H9 (cell line): ENCODE measurements at regions not wholly inside any gene's neighbourhood (a gene's known extent, or its start where the extent isn't known, plus 50 kb on each side); places are given as distances from the start of the nearest gene placed in this dataset.

ENCODE experiments used
- DNase-seq: peaks from one replicate; pipeline ENCODE4 v3.0.0-alpha.2; 2017
- H2AFZ ChIP-seq: one replicate; pipeline ENCODE4 v1.6.1; 2013; ENCODE audit warnings: mild to moderate bottlenecking, low read length, control low read depth, moderate library complexity
- H2AK5ac ChIP-seq: 2 replicates; pipeline ENCODE4 v1.6.1; 2013; ENCODE audit warnings: low read length, control low read depth, mixed read lengths; ENCODE audit not compliant: insufficient read length
- H2BK120ac ChIP-seq: one replicate; pipeline ENCODE4 v1.6.1; 2013; ENCODE audit warnings: low read depth, mild to moderate bottlenecking, low read length, control low read depth, inconsistent platforms; ENCODE audit not compliant: poor library complexity, severe bottlenecking
- H2BK12ac ChIP-seq: 2 replicates; pipeline ENCODE4 v1.6.1; 2013; ENCODE audit warnings: low read length, control low read depth, mixed read lengths, low read depth; ENCODE audit not compliant: insufficient read length
- H2BK15ac ChIP-seq: 2 replicates; pipeline ENCODE4 v1.6.1; 2013; ENCODE audit warnings: low read depth, low read length, control low read depth
- H2BK20ac ChIP-seq: one replicate; pipeline ENCODE4 v1.6.1; 2013; ENCODE audit warnings: low read depth, mild to moderate bottlenecking, low read length, control low read depth, inconsistent platforms; ENCODE audit not compliant: poor library complexity, severe bottlenecking
- H2BK5ac ChIP-seq: 2 replicates; pipeline ENCODE4 v1.6.1; 2013; ENCODE audit warnings: low read length, control low read depth, mixed read lengths; ENCODE audit not compliant: insufficient read length
- H3K14ac ChIP-seq: 2 replicates; pipeline ENCODE4 v1.6.1; 2013; ENCODE audit warnings: low read length, control low read depth; ENCODE audit not compliant: insufficient read depth
- H3K18ac ChIP-seq: 2 replicates; pipeline ENCODE4 v1.6.1; 2013; ENCODE audit warnings: low read depth, mild to moderate bottlenecking, mixed read lengths, low read length, control low read depth; ENCODE audit not compliant: insufficient read length
- H3K23ac ChIP-seq: 2 replicates; pipeline ENCODE4 v1.6.1; 2013; ENCODE audit warnings: low read length, control low read depth, mixed read lengths, low read depth; ENCODE audit not compliant: insufficient read length
- H3K23me2 ChIP-seq: 2 replicates; pipeline ENCODE4 v1.6.1; 2013; ENCODE audit warnings: low read depth, mild to moderate bottlenecking, mixed read lengths, low read length, control low read depth; ENCODE audit not compliant: insufficient read length, poor library complexity, severe bottlenecking
- H3K27ac ChIP-seq: 2 replicates; pipeline ENCODE4 v1.5.1; 2013; ENCODE audit warnings: low read length, control low read depth, mixed read lengths, low read depth; ENCODE audit not compliant: insufficient read length
- H3K27me3 ChIP-seq: 2 replicates; pipeline ENCODE4 v1.6.1; 2013; ENCODE audit warnings: low read length, control low read depth, inconsistent platforms; ENCODE audit not compliant: insufficient read depth
- H3K4ac ChIP-seq: 2 replicates; pipeline ENCODE4 v1.6.1; 2013; ENCODE audit warnings: low read depth, mild to moderate bottlenecking, control low read depth, inconsistent platforms, low read length, moderate library complexity
- H3K4me1 ChIP-seq: 2 replicates; pipeline ENCODE4 v1.6.1; 2013; ENCODE audit warnings: low read length, control low read depth, inconsistent platforms; ENCODE audit not compliant: insufficient read depth
- H3K4me2 ChIP-seq: 2 replicates; pipeline ENCODE4 v1.6.1; 2013; ENCODE audit warnings: low read length, control low read depth, mixed read lengths; ENCODE audit not compliant: insufficient read length, insufficient read depth
- H3K56ac ChIP-seq: 2 replicates; pipeline ENCODE4 v1.6.1; 2013; ENCODE audit warnings: low read depth, mild to moderate bottlenecking, mixed read lengths, low read length, control low read depth; ENCODE audit not compliant: insufficient read length
- H3K79me1 ChIP-seq: 2 replicates; pipeline ENCODE4 v1.6.1; 2013; ENCODE audit warnings: low read depth, mild to moderate bottlenecking, moderate library complexity, low read length, control low read depth, inconsistent platforms; ENCODE audit not compliant: insufficient read depth, poor library complexity, severe bottlenecking
- H3K79me2 ChIP-seq: 2 replicates; pipeline ENCODE4 v1.6.1; 2013; ENCODE audit warnings: low read length, control low read depth, inconsistent platforms; ENCODE audit not compliant: insufficient read depth
- H3K9ac ChIP-seq: 2 replicates; pipeline ENCODE4 v1.6.1; 2013; ENCODE audit warnings: low read length, control low read depth, mixed read lengths; ENCODE audit not compliant: insufficient read length; ENCODE audit errors: extremely low read depth
- H3K9me3 ChIP-seq: one replicate; pipeline ENCODE4 v1.6.1; 2013; ENCODE audit warnings: low read depth, low read length, inconsistent platforms; ENCODE audit not compliant: control insufficient read depth
- H3T11ph ChIP-seq: one replicate; pipeline ENCODE4 v1.6.1; 2013; ENCODE audit warnings: mild to moderate bottlenecking, low read length, control low read depth, inconsistent platforms
- H4K20me1 ChIP-seq: one replicate; pipeline ENCODE4 v1.6.1; 2013; ENCODE audit not compliant: control insufficient read depth, insufficient read length, insufficient read depth
- H4K5ac ChIP-seq: 2 replicates; pipeline ENCODE4 v1.6.1; 2013; ENCODE audit warnings: low read depth, mild to moderate bottlenecking, mixed read lengths, low read length, control low read depth; ENCODE audit not compliant: insufficient read length
- H4K8ac ChIP-seq: replicated peaks from 2 replicates; pipeline ENCODE4 v1.6.1; 2013; ENCODE audit warnings: low read length, control low read depth, mixed read lengths, low read depth; ENCODE audit not compliant: insufficient read length
- H4K91ac ChIP-seq: 2 replicates; pipeline ENCODE4 v1.6.1; 2013; ENCODE audit warnings: low read depth, mild to moderate bottlenecking, moderate library complexity, mixed read lengths, low read length, control low read depth; ENCODE audit not compliant: insufficient read length
- H3K27ac Mint-ChIP-seq, 3 experiments: 2 replicates in 2 of 3; 3 replicates in 1 of 3; pipeline ENCODE4 v1.8.0; 2020 to 2021; ENCODE audit warnings: mixed read lengths in 3 of 3, mild to moderate bottlenecking in 1 of 3, moderate library complexity in 1 of 3
- H3K27me3 Mint-ChIP-seq: 2 replicates; pipeline ENCODE4 v1.8.0; 2021; ENCODE audit warnings: low read depth, mild to moderate bottlenecking, moderate library complexity, mixed read lengths
- H3K36me3 Mint-ChIP-seq, 3 experiments: 2 replicates in 2 of 3; 3 replicates in 1 of 3; pipeline ENCODE4 v1.8.0; 2020 to 2021; ENCODE audit warnings: low read depth in 3 of 3, mixed read lengths in 3 of 3; ENCODE audit not compliant: insufficient read depth in 1 of 3
- H3K4me1 Mint-ChIP-seq, 2 experiments: 2 replicates each; pipeline ENCODE4 v1.8.0; 2020; ENCODE audit warnings: mixed read lengths in 2 of 2
- H3K4me3 Mint-ChIP-seq, 2 experiments: 2 replicates in 1 of 2; 3 replicates in 1 of 2; pipeline ENCODE4 v1.8.0; 2020 to 2021; ENCODE audit warnings: mild to moderate bottlenecking in 2 of 2, mixed read lengths in 2 of 2, moderate library complexity in 1 of 2
- H3K9me3 Mint-ChIP-seq, 2 experiments: 2 replicates in 1 of 2; 3 replicates in 1 of 2; pipeline ENCODE4 v1.8.0; 2020; ENCODE audit warnings: mild to moderate bottlenecking in 2 of 2, mixed read lengths in 2 of 2, moderate library complexity in 1 of 2
- WGBS: extraction: QIAGEN DNeasy Blood & Tissue Kit; methylation state at CpG from one replicate; pipeline ENCODE4 v1.1.7; 2013; ENCODE audit warnings: missing lambda C conversion rate, low lambda C conversion rate, mixed read lengths; ENCODE audit not compliant: insufficient read length; ENCODE audit errors: extremely low coverage; 5-methylcytosine and 5-hydroxymethylcytosine counted together
- TF ChIP-seq, protein P1 (sequence below): fragments of 200-600 bp; sonication (generic); conservative IDR thresholded peaks from 3 replicates; pipeline ENCODE4 v1.8.0; 2021; ENCODE audit warnings: antibody characterized with exemption, mild to moderate bottlenecking

DNA sequence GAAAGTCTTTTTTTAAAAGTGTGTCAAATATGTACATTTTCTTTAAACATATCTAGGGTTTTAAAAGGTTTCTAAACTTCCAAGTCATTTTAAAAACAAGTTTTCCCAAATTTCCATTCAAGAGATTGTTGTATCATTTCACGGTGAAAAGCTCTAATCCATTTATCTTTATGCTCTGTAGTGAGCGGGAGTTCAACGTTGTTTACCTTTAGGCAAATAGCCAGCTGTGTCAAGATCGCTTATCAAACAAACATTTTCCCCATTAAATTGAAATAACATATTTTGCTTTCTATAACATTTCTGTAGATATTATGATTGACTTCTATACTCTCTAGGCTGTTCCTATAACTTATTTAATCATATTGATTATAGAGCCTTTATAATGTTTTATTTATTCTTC, 75.1 kb downstream of the CTSL start:
- no peak for DNase-seq
- Histone ChIP-seq H4K20me1 (no peaks in the 10 kb centered on the region), H2BK12ac (no peak overlapping the region), H3K27ac (no peak overlapping the region), H3K4me1 (no peaks in the 10 kb centered on the region), H4K91ac (no peak overlapping the region), H2BK120ac (no peak overlapping the region), H3K23me2 (no peaks in the 10 kb centered on the region), H3K27me3 (no peaks in the 10 kb centered on the region), H3K56ac (no peak overlapping the region), H3K4ac (no peak overlapping the region), H3K18ac (no peak overlapping the region), H3K79me1 (no peaks in the 10 kb centered on the region), H2AFZ (no peak overlapping the region), H3K9me3 (no peaks in the 10 kb centered on the region), H3K9ac (no peak overlapping the region), H2BK5ac (no peak overlapping the region), H2AK5ac (no peak overlapping the region), H2BK20ac (no peak overlapping the region), H3K14ac (no peak overlapping the region), H3K23ac (no peak overlapping the region), H4K5ac (no peak overlapping the region), H4K8ac (no peak overlapping the region), H3K79me2 (no peaks in the 10 kb centered on the region), H3K4me2 (no peak overlapping the region), H3T11ph (no peak overlapping the region), H2BK15ac (no peak overlapping the region)
- Mint-ChIP-seq H3K4me3 (no peak overlapping the region), H3K9me3 (no peaks in the 10 kb centered on the region; a peak in 1 of 5 replicates), H3K4me1 (peaks cover 2 to 6% of the 10 kb centered on the region in 2 experiments; a peak in 2 of 4 replicates), H3K27ac (no peak overlapping the region), H3K27me3 (peaks cover 6% of the 10 kb centered on the region), H3K36me3 (no peaks in the 10 kb centered on the region)
- TF ChIP-seq, protein P1, sequence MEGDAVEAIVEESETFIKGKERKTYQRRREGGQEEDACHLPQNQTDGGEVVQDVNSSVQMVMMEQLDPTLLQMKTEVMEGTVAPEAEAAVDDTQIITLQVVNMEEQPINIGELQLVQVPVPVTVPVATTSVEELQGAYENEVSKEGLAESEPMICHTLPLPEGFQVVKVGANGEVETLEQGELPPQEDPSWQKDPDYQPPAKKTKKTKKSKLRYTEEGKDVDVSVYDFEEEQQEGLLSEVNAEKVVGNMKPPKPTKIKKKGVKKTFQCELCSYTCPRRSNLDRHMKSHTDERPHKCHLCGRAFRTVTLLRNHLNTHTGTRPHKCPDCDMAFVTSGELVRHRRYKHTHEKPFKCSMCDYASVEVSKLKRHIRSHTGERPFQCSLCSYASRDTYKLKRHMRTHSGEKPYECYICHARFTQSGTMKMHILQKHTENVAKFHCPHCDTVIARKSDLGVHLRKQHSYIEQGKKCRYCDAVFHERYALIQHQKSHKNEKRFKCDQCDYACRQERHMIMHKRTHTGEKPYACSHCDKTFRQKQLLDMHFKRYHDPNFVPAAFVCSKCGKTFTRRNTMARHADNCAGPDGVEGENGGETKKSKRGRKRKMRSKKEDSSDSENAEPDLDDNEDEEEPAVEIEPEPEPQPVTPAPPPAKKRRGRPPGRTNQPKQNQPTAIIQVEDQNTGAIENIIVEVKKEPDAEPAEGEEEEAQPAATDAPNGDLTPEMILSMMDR, result no peak
- no CpG with 5 or more reads among the region's 4 CpGs for WGBS
